ENCODE measurements at regions not wholly inside any gene's neighbourhood (a gene's known extent, or its start where the extent isn't known, plus 50 kb on each side); places are given as distances from the start of the nearest gene placed in this dataset.

- H3K9me3 Mint-ChIP-seq = no peaks in the 10 kb centered on the region
- POLR2A ChIA-PET (ENCODE audit: partially characterized antibody) = no interaction called here
- no peak for DNase-seq
- no peaks in the 10 kb centered on the region for H3K9me3 ChIP-seq (ENCODE audit: control insufficient read depth in 1 of 2, low read length in 2 of 2)
- CTCF ChIA-PET (ENCODE audit: partially characterized antibody) = interaction anchor here (1.0 to 2.0 kb wide), 2 partner anchors 238 to 240 kb away, joined by 3 to 7 read pairs; no protein-coding TSS in a partner anchor
- no peaks in the 10 kb centered on the region for H3K36me3 ChIP-seq (ENCODE audit: insufficient read depth, low read length)
- H3K27ac ChIP-seq (ENCODE audit: low read depth, low read length) = no peak overlapping the region
- no peaks in the 10 kb centered on the region for H3K4me1 ChIP-seq (ENCODE audit: insufficient read depth, low read length)
- H3K4me1 Mint-ChIP-seq = no peaks in the 10 kb centered on the region
- H3K27me3 ChIP-seq (ENCODE audit: insufficient read depth, low read length) = no peaks in the 10 kb centered on the region
- no peak overlapping the region for H3K27ac Mint-ChIP-seq
- no peak overlapping the region for H3K4me3 ChIP-seq (ENCODE audit: low read length in 2 of 2)
- H3K4me3 Mint-ChIP-seq = no peak overlapping the region
- peaks cover 6 to 7% of the 10 kb centered on the region in 2 donors for H3K27me3 Mint-ChIP-seq
- H3K36me3 Mint-ChIP-seq = no peaks in the 10 kb centered on the region
- intact Hi-C loops (cut with micrococcal nuclease) = no loop called here
Measured at GRCh38 chr5:103472830-103473229, 89.8 kb downstream of the NUDT12 start.

DNA sequence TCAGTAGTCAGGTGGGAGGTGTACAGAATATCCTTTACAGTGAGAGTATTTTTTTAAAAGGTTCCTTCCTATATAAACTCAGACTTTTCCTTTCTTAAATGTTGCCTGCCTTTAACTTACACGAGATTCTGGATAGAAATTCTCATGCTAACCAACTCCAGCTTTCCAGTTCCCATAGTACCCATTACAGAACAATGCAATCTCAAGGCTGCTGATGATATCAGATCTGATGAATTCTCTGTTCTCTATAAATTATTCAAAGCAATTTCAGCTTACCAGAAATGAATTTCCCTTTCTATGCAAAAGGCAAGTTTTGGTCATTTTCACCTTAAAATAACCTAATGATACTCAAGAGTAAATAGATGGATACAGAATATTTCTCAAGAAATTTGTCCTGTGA, 90.3 kb downstream of the NUDT12 start:
- H3K27me3 ChIP-seq (ENCODE audit: insufficient read depth, low read length) = no peaks in the 10 kb centered on the region
- H3K27ac Mint-ChIP-seq = no peak overlapping the region
- H3K27ac ChIP-seq (ENCODE audit: low read depth, low read length) = no peak overlapping the region
- no peak overlapping the region for H3K4me3 Mint-ChIP-seq
- no peaks in the 10 kb centered on the region for H3K9me3 ChIP-seq (ENCODE audit: control insufficient read depth in 1 of 2, low read length in 2 of 2)
- no peaks in the 10 kb centered on the region for H3K4me1 Mint-ChIP-seq
- DNase-seq = no peak
- POLR2A ChIA-PET (ENCODE audit: partially characterized antibody) = no interaction called here
- no peaks in the 10 kb centered on the region for H3K9me3 Mint-ChIP-seq
- no peaks in the 10 kb centered on the region for H3K4me1 ChIP-seq (ENCODE audit: insufficient read depth, low read length)
- CTCF ChIA-PET (ENCODE audit: partially characterized antibody) = interaction anchor here (1.0 to 2.0 kb wide), 2 partner anchors 238 to 240 kb away, joined by 3 to 7 read pairs; no protein-coding TSS in a partner anchor
- H3K36me3 Mint-ChIP-seq = no peaks in the 10 kb centered on the region
- intact Hi-C loops (cut with micrococcal nuclease) = no loop called here
- H3K36me3 ChIP-seq (ENCODE audit: insufficient read depth, low read length) = no peaks in the 10 kb centered on the region
- no peak overlapping the region for H3K4me3 ChIP-seq (ENCODE audit: low read length in 2 of 2)
- H3K27me3 Mint-ChIP-seq = peaks cover 6 to 7% of the 10 kb centered on the region in 2 donors

GRCh38 chr5:103469288-103470040, 93.1 kb downstream of the NUDT12 start:
- CTCF ChIA-PET (ENCODE audit: partially characterized antibody) = interaction anchor here (0.7 kb wide), 1 partner anchor 15 kb away, joined by 3 read pairs; no protein-coding TSS in a partner anchor
- peaks cover 3 to 6% of the 10 kb centered on the region in 2 donors for H3K27me3 Mint-ChIP-seq
- H3K27me3 ChIP-seq (ENCODE audit: insufficient read depth, low read length) = no peaks in the 10 kb centered on the region
- POLR2A ChIA-PET (ENCODE audit: partially characterized antibody) = no interaction called here
- H3K36me3 ChIP-seq (ENCODE audit: insufficient read depth, low read length) = no peaks in the 10 kb centered on the region
- no peaks in the 10 kb centered on the region for H3K9me3 Mint-ChIP-seq
- intact Hi-C loops (cut with micrococcal nuclease) = no loop called here
- H3K4me3 ChIP-seq (ENCODE audit: low read length in 2 of 2) = no peak overlapping the region
- H3K4me1 ChIP-seq (ENCODE audit: insufficient read depth, low read length) = no peaks in the 10 kb centered on the region
- no peak overlapping the region for H3K4me3 Mint-ChIP-seq
- no peak overlapping the region for H3K27ac Mint-ChIP-seq
- no peaks in the 10 kb centered on the region for H3K9me3 ChIP-seq (ENCODE audit: control insufficient read depth in 1 of 2, low read length in 2 of 2)
- no peaks in the 10 kb centered on the region for H3K36me3 Mint-ChIP-seq
- DNase-seq = no peak
- H3K27ac ChIP-seq (ENCODE audit: low read depth, low read length) = no peak overlapping the region
- no peaks in the 10 kb centered on the region for H3K4me1 Mint-ChIP-seq

DNA sequence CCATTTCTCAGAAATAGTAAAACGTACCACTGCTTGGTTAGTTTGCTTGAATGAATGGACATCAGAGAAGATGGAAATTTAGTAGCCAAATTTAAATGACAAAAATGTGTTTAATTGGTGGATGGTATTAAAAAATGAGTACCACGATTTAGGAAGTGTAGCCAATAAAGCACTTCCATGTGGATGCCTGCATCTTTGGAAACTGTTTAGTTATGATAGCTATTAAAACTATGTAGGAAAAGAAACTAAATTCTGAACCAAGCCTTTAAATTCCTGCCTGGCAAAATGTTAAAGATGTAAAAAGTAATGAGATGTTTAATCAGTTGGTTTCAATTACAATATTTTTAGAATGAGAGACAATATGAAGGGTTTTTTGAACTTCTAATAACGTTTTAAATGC, 94.8 kb downstream of the NUDT12 start:
- Histone ChIP-seq H3K27me3 (ENCODE audit: insufficient read depth, low read length) (no peaks in the 10 kb centered on the region), H3K9me3 (ENCODE audit: control insufficient read depth in 1 of 2, low read length in 2 of 2) (no peaks in the 10 kb centered on the region), H3K27ac (ENCODE audit: low read depth, low read length) (no peak overlapping the region), H3K4me1 (ENCODE audit: insufficient read depth, low read length) (no peaks in the 10 kb centered on the region), H3K4me3 (ENCODE audit: low read length in 2 of 2) (no peak overlapping the region), H3K36me3 (ENCODE audit: insufficient read depth, low read length) (no peaks in the 10 kb centered on the region)
- Mint-ChIP-seq H3K9me3 (no peaks in the 10 kb centered on the region), H3K27ac (no peak overlapping the region), H3K4me3 (no peak overlapping the region), H3K27me3 (peaks cover 3 to 6% of the 10 kb centered on the region in 2 donors), H3K4me1 (no peaks in the 10 kb centered on the region), H3K36me3 (no peaks in the 10 kb centered on the region)
- DNase-seq = no peak
- intact Hi-C loops (cut with micrococcal nuclease) = no loop called here
- ChIA-PET CTCF (ENCODE audit: partially characterized antibody) (interaction anchor here (2.0 kb wide), 1 partner anchor 9 kb away, joined by 6 read pairs; no protein-coding TSS in a partner anchor), POLR2A (ENCODE audit: partially characterized antibody) (no interaction called here)

- H3K36me3 ChIP-seq (ENCODE audit: insufficient read depth, low read length) = no peaks in the 10 kb centered on the region
- H3K27ac Mint-ChIP-seq = no peak overlapping the region
- no peaks in the 10 kb centered on the region for H3K9me3 ChIP-seq (ENCODE audit: control insufficient read depth in 1 of 2, low read length in 2 of 2)
- DNase-seq = no peak
- intact Hi-C loops (cut with micrococcal nuclease) = no loop called here
- ChIA-PET POLR2A (ENCODE audit: partially characterized antibody) (no interaction called here), CTCF (ENCODE audit: partially characterized antibody) (interaction anchor here (2.0 kb wide), 1 partner anchor 10 kb away, joined by 6 read pairs; no protein-coding TSS in a partner anchor)
- no peaks in the 10 kb centered on the region for H3K4me1 Mint-ChIP-seq
- H3K4me3 Mint-ChIP-seq = no peak overlapping the region
- no peaks in the 10 kb centered on the region for H3K27me3 ChIP-seq (ENCODE audit: insufficient read depth, low read length)
- no peak overlapping the region for H3K4me3 ChIP-seq (ENCODE audit: low read length in 2 of 2)
- peaks cover 3 to 6% of the 10 kb centered on the region in 2 donors for H3K27me3 Mint-ChIP-seq
- H3K9me3 Mint-ChIP-seq = no peaks in the 10 kb centered on the region
- no peaks in the 10 kb centered on the region for H3K4me1 ChIP-seq (ENCODE audit: insufficient read depth, low read length)
- no peaks in the 10 kb centered on the region for H3K36me3 Mint-ChIP-seq
- H3K27ac ChIP-seq (ENCODE audit: low read depth, low read length) = no peak overlapping the region
Measured at GRCh38 chr5:103466495-103466894, 96.1 kb downstream of the NUDT12 start.

DNA sequence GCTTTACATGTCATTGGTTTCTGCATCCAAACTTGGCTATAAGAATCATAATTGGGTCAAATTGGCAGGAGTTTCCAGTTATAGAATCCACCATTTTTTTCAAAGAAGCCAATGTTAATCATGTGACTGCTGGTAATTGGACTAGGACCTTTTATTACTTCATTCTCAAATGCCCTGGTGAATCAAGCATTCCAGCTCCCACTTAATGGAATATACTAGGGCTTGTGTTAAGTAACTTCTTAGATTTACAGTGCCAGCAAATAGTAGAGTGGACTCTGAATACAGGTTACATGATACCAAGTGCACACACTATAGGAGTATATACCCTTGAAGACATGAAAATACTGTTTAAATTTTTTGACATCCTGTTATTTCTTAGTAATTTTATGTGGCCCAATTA, 96.7 kb downstream of the NUDT12 start:
- H3K9me3 Mint-ChIP-seq = no peaks in the 10 kb centered on the region
- no peak overlapping the region for H3K27ac Mint-ChIP-seq
- peaks cover 0 to under 1% of the 10 kb centered on the region in 2 donors for H3K27me3 Mint-ChIP-seq
- Histone ChIP-seq H3K27me3 (ENCODE audit: insufficient read depth, low read length) (no peaks in the 10 kb centered on the region), H3K36me3 (ENCODE audit: insufficient read depth, low read length) (no peaks in the 10 kb centered on the region), H3K9me3 (ENCODE audit: control insufficient read depth in 1 of 2, low read length in 2 of 2) (no peaks in the 10 kb centered on the region), H3K27ac (ENCODE audit: low read depth, low read length) (no peak overlapping the region), H3K4me1 (ENCODE audit: insufficient read depth, low read length) (no peaks in the 10 kb centered on the region), H3K4me3 (ENCODE audit: low read length in 2 of 2) (no peak overlapping the region)
- CTCF ChIA-PET (ENCODE audit: partially characterized antibody) = interaction anchor here (2.0 kb wide), 1 partner anchor 11 kb away, joined by 6 read pairs; no protein-coding TSS in a partner anchor
- intact Hi-C loops (cut with micrococcal nuclease) = no loop called here
- no peak for DNase-seq
- POLR2A ChIA-PET (ENCODE audit: partially characterized antibody) = no interaction called here
- H3K36me3 Mint-ChIP-seq = no peaks in the 10 kb centered on the region
- H3K4me3 Mint-ChIP-seq = no peak overlapping the region
- H3K4me1 Mint-ChIP-seq = no peaks in the 10 kb centered on the region

DNA sequence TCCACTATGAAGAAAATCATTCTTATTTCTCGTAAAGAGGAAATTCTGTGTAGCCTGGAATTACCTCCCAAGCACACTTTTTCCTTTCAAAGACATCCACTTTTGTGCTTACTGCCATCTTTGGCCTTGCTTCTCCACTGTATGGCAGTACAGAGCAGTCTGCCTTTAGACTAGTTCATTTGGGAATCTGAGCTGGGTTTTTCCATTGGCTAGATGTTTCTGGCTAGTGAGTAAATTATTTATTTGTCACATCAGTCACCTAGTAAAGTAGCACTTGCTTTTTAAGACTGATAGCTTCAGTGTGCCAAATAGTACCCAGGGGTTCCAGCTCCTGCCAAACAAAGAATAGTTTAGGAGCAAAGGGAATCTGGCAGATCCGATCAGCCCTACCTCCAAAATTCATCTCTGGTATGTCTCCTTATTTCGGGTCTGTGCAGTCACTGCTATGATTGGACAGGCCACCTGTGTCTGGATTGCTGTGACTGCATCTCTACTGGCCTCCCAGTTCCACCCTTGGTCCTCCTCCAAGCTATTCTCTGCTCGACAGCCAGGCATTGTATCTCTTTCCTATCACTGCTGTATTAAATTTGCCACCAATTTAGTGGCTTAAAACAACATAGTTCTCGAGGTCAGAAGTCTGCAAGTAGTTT, 97.6 kb downstream of the NUDT12 start:
- no peak overlapping the region for H3K4me3 Mint-ChIP-seq
- ChIA-PET CTCF (ENCODE audit: partially characterized antibody) (no interaction called here), POLR2A (ENCODE audit: partially characterized antibody) (no interaction called here)
- no peak overlapping the region for H3K4me3 ChIP-seq (ENCODE audit: low read length in 2 of 2)
- intact Hi-C loops (cut with micrococcal nuclease) = no loop called here
- DNase-seq = no peak
- no peaks in the 10 kb centered on the region for H3K4me1 Mint-ChIP-seq
- no peaks in the 10 kb centered on the region for H3K9me3 Mint-ChIP-seq
- H3K9me3 ChIP-seq (ENCODE audit: control insufficient read depth in 1 of 2, low read length in 2 of 2) = no peaks in the 10 kb centered on the region
- H3K36me3 ChIP-seq (ENCODE audit: insufficient read depth, low read length) = no peaks in the 10 kb centered on the region
- H3K27me3 ChIP-seq (ENCODE audit: insufficient read depth, low read length) = no peaks in the 10 kb centered on the region
- H3K27ac ChIP-seq (ENCODE audit: low read depth, low read length) = no peak overlapping the region
- H3K36me3 Mint-ChIP-seq = no peaks in the 10 kb centered on the region
- H3K27me3 Mint-ChIP-seq = no peaks in the 10 kb centered on the region
- no peak overlapping the region for H3K27ac Mint-ChIP-seq
- no peaks in the 10 kb centered on the region for H3K4me1 ChIP-seq (ENCODE audit: insufficient read depth, low read length)

All from CD4-positive, alpha-beta memory T cell (primary cell).